HT-29 (cell line): ENCODE measurements at regions not wholly inside any gene's neighbourhood (a gene's known extent, or its start where the extent isn't known, plus 50 kb on each side); places are given as distances from the start of the nearest gene placed in this dataset.

Experiments used
- DNase-seq: peaks from one replicate; pipeline ENCODE4 v3.0.0-alpha.2; 2015; ENCODE audit warnings: low spot score

GRCh38 chr9:28317745-28318144 is 744.5 kb upstream of the C9orf72 start:
- no peak for DNase-seq

GRCh38 chr9:28318515-28318914 is 745.2 kb upstream of the C9orf72 start:
- DNase-seq, result no peak

GRCh38 chr9:28319981-28320380 is 746.7 kb upstream of the C9orf72 start:
- no peak for DNase-seq

- DNase-seq, result no peak
Measured at GRCh38 chr9:28320616-28321015, 747.3 kb upstream of the C9orf72 start.

GRCh38 chr9:28329323-28329722 is 756.0 kb upstream of the C9orf72 start:
- no peak for DNase-seq

GRCh38 chr9:28332648-28333047 is 759.4 kb upstream of the C9orf72 start:
- DNase-seq, result no peak

- DNase-seq, result no peak
Measured at GRCh38 chr9:28341913-28342312, 768.6 kb upstream of the C9orf72 start.

GRCh38 chr9:28342815-28343338 is 769.6 kb upstream of the C9orf72 start:
- DNase-seq, result no peak

- no peak for DNase-seq
Measured at GRCh38 chr9:28363151-28363562, 789.9 kb upstream of the C9orf72 start.

GRCh38 chr9:28365020-28365640 is 791.8 kb upstream of the C9orf72 start:
- DNase-seq, result no peak

- DNase-seq, result no peak
Measured at GRCh38 chr9:28365728-28366127, 792.4 kb upstream of the C9orf72 start.

GRCh38 chr9:28378231-28378630 is 805.0 kb upstream of the C9orf72 start:
- DNase-seq, result no peak

- DNase-seq, result no peak
Measured at GRCh38 chr9:28379082-28379481, 805.8 kb upstream of the C9orf72 start.

- no peak for DNase-seq
Measured at GRCh38 chr9:28389411-28389810, 816.1 kb upstream of the C9orf72 start.

- no peak for DNase-seq
Measured at GRCh38 chr9:28394774-28395173, 821.5 kb upstream of the C9orf72 start.

GRCh38 chr9:28396058-28396457 is 822.8 kb upstream of the C9orf72 start:
- DNase-seq, result no peak

GRCh38 chr9:28407351-28407750 is 834.1 kb upstream of the C9orf72 start:
- DNase-seq, result no peak

- no peak for DNase-seq
Measured at GRCh38 chr9:28409919-28410318, 836.6 kb upstream of the C9orf72 start.

- no peak for DNase-seq
Measured at GRCh38 chr9:28410411-28410810, 837.1 kb upstream of the C9orf72 start.

- DNase-seq, result no peak
Measured at GRCh38 chr9:28413471-28413870, 840.2 kb upstream of the C9orf72 start.

GRCh38 chr9:28423255-28423654 is 850.0 kb upstream of the C9orf72 start:
- no peak for DNase-seq

GRCh38 chr9:28435456-28435855 is 862.2 kb upstream of the C9orf72 start:
- DNase-seq, result no peak

- DNase-seq, result no peak
Measured at GRCh38 chr9:28439688-28440087, 866.4 kb upstream of the C9orf72 start.

GRCh38 chr9:28443461-28443860 is 870.2 kb upstream of the C9orf72 start:
- no peak for DNase-seq
